Left renal cortex interstitium (tissue), 4 donors: ENCODE measurements at regions not wholly inside any gene's neighbourhood (a gene's known extent, or its start where the extent isn't known, plus 50 kb on each side); places are given as distances from the start of the nearest gene placed in this dataset.
A peak's percentile ranks its signal among the peaks of the same experiment; 100 is the strongest.

Source experiments
- DNase-seq, 4 donors: peaks; one replicate each; pipeline ENCODE4 v3.0.0-alpha.2; 2013; ENCODE audit warnings: low read depth in 4 of 4, low spot score in 2 of 4, missing footprints in 1 of 4

GRCh38 chr7:9186730-9187129 lies 753.3 kb downstream of the NXPH1 start:
- no peak for DNase-seq

GRCh38 chr7:9189703-9190102 lies 756.3 kb downstream of the NXPH1 start:
- no peak for DNase-seq

GRCh38 chr7:9192969-9193368 lies 759.6 kb downstream of the NXPH1 start:
- DNase-seq, result no peak

- DNase-seq, result no peak
Measured at GRCh38 chr7:9200626-9201025, 767.2 kb downstream of the NXPH1 start.

- DNase-seq, result no peak
Measured at GRCh38 chr7:9201928-9202327, 768.5 kb downstream of the NXPH1 start.

- DNase-seq, result no peak
Measured at GRCh38 chr7:9204571-9204970, 771.2 kb downstream of the NXPH1 start.

GRCh38 chr7:9210114-9210513 lies 776.7 kb downstream of the NXPH1 start:
- DNase-seq, result no peak

- no peak for DNase-seq
Measured at GRCh38 chr7:9217204-9217603, 783.8 kb downstream of the NXPH1 start.

- no peak for DNase-seq
Measured at GRCh38 chr7:9226500-9226899, 793.1 kb downstream of the NXPH1 start.

GRCh38 chr7:9231630-9232121 lies 798.3 kb downstream of the NXPH1 start:
- DNase-seq, result peak in 2 of 4 donors; percentile 5 to 16

GRCh38 chr7:9240001-9240400 lies 806.6 kb downstream of the NXPH1 start:
- no peak for DNase-seq

GRCh38 chr7:9241826-9242225 lies 808.4 kb downstream of the NXPH1 start:
- no peak for DNase-seq

GRCh38 chr7:9242636-9243035 lies 809.2 kb downstream of the NXPH1 start:
- DNase-seq, result no peak

GRCh38 chr7:9250876-9251275 lies 817.5 kb downstream of the NXPH1 start:
- no peak for DNase-seq

- no peak for DNase-seq
Measured at GRCh38 chr7:9264395-9264794, 831.0 kb downstream of the NXPH1 start.

GRCh38 chr7:9280088-9280487 lies 846.7 kb downstream of the NXPH1 start:
- no peak for DNase-seq

GRCh38 chr7:9283246-9283645 lies 849.8 kb downstream of the NXPH1 start:
- DNase-seq, result no peak

GRCh38 chr7:9302436-9302835 lies 869.0 kb downstream of the NXPH1 start:
- DNase-seq, result no peak

- no peak for DNase-seq
Measured at GRCh38 chr7:9307131-9307530, 873.7 kb downstream of the NXPH1 start.

- no peak for DNase-seq
Measured at GRCh38 chr7:9324513-9324912, 891.1 kb downstream of the NXPH1 start.

- no peak for DNase-seq
Measured at GRCh38 chr7:9328296-9328695, 894.9 kb downstream of the NXPH1 start.

- no peak for DNase-seq
Measured at GRCh38 chr7:9349625-9350024, 916.2 kb downstream of the NXPH1 start.

- DNase-seq, result no peak
Measured at GRCh38 chr7:9391221-9391620, 957.8 kb downstream of the NXPH1 start.
